ENCODE measurements at regions not wholly inside any gene's neighbourhood (a gene's known extent, or its start where the extent isn't known, plus 50 kb on each side); places are given as distances from the start of the nearest gene placed in this dataset.

DNA sequence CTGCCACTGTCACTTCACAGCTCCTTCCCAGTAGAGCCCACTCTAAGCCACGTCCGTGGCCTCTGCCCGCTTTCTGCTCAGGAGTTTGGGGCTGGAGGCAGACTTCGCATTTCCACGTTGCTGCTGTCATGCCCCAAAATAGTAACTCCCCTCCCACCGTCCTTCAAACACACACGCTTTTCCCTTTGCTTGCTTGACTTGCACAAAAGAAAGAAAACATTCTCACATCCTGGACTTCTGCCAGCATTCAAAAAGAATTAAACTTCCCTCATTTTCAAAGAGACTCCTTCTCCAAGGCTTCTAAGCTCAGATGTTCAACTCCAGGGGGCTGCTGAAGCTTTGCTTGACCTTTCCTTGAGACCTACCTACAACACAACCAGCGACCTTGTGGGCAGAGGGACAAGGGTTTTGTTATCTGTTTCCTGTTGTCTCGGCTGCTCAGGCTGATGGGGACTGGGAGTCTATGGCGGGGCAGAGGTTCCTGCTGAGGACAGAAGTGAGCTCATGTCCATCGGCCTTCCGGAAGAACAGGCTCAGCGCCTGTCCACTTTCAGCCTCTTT lies 263.8 kb upstream of the FOXQ1 start:
- Histone ChIP-seq H3K9ac (ENCODE audit: low read depth, low read length) (no peak overlapping the region), H3K4me2 (ENCODE audit: insufficient read depth, low read length) (no peak overlapping the region), H3K27me3 (ENCODE audit: insufficient read depth, low read length, poor library complexity) (peaks cover 11% of the 10 kb centered on the region), H3K36me3 (ENCODE audit: insufficient read depth, low read length) (no peaks in the 10 kb centered on the region), H3K4me1 (ENCODE audit: insufficient read depth, low read length) (no peaks in the 10 kb centered on the region), H2AFZ (ENCODE audit: low read depth, low read length) (no peak overlapping the region), H3K4me3 (ENCODE audit: low read depth in 1 of 2, low read length in 2 of 2) (no peak overlapping the region), H3K9me3 (ENCODE audit: insufficient read depth, low read length, severe bottlenecking) (no peaks in the 10 kb centered on the region), H3K27ac (ENCODE audit: low read length) (no peak overlapping the region), H3K79me2 (ENCODE audit: insufficient read depth, low read length) (no peaks in the 10 kb centered on the region), H4K20me1 (ENCODE audit: insufficient read depth, low read length) (no peaks in the 10 kb centered on the region)
- ATAC-seq (ENCODE audit: insufficient read depth, low read depth): no peak
- TF ChIP-seq EZH2 (IDR thresholded peaks at IDR 0.05; ENCODE audit: borderline replicate concordance, low read depth, low read length, severe bottlenecking): no peak
- TF ChIP-seq, protein P1, sequence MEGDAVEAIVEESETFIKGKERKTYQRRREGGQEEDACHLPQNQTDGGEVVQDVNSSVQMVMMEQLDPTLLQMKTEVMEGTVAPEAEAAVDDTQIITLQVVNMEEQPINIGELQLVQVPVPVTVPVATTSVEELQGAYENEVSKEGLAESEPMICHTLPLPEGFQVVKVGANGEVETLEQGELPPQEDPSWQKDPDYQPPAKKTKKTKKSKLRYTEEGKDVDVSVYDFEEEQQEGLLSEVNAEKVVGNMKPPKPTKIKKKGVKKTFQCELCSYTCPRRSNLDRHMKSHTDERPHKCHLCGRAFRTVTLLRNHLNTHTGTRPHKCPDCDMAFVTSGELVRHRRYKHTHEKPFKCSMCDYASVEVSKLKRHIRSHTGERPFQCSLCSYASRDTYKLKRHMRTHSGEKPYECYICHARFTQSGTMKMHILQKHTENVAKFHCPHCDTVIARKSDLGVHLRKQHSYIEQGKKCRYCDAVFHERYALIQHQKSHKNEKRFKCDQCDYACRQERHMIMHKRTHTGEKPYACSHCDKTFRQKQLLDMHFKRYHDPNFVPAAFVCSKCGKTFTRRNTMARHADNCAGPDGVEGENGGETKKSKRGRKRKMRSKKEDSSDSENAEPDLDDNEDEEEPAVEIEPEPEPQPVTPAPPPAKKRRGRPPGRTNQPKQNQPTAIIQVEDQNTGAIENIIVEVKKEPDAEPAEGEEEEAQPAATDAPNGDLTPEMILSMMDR (IDR thresholded peaks at IDR 0.05; ENCODE audit: borderline replicate concordance, extremely low read depth, low read length, poor library complexity, severe bottlenecking): no peak
- DNase-seq: no peak

DNA sequence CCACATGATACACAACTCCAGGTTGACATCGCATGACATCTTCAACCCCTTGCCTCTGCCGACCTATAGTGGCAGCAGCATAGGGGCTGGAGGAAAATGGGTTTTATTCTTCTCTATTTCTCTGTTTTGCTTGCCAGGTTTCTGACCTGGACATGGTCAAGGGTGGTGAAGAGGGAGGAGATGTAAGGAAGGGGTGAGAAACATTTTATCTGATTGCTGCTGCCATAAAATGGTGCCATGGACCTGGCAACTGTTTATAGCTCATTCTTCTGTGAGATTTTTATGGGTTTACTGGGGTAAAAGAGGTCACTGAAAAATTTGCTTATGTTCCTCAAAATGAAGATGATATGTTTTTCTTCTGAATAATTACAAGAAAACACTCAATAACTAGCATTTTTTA lies 266.7 kb upstream of the FOXQ1 start:
- TF ChIP-seq, protein P1 (IDR thresholded peaks at IDR 0.05; ENCODE audit: borderline replicate concordance, extremely low read depth, low read length, poor library complexity, severe bottlenecking): no peak
- no peak for TF ChIP-seq EZH2 (IDR thresholded peaks at IDR 0.05; ENCODE audit: borderline replicate concordance, low read depth, low read length, severe bottlenecking)
- Histone ChIP-seq H3K4me1 (ENCODE audit: insufficient read depth, low read length) (no peaks in the 10 kb centered on the region), H3K4me2 (ENCODE audit: insufficient read depth, low read length) (no peak overlapping the region), H3K9me3 (ENCODE audit: insufficient read depth, low read length, severe bottlenecking) (no peaks in the 10 kb centered on the region), H3K27me3 (ENCODE audit: insufficient read depth, low read length, poor library complexity) (peaks cover 11% of the 10 kb centered on the region), H3K9ac (ENCODE audit: low read depth, low read length) (no peak overlapping the region), H3K36me3 (ENCODE audit: insufficient read depth, low read length) (no peaks in the 10 kb centered on the region), H3K4me3 (ENCODE audit: low read depth in 1 of 2, low read length in 2 of 2) (no peak overlapping the region), H4K20me1 (ENCODE audit: insufficient read depth, low read length) (no peaks in the 10 kb centered on the region), H3K79me2 (ENCODE audit: insufficient read depth, low read length) (no peaks in the 10 kb centered on the region), H3K27ac (ENCODE audit: low read length) (no peak overlapping the region), H2AFZ (ENCODE audit: low read depth, low read length) (no peak overlapping the region)
- ATAC-seq (ENCODE audit: insufficient read depth, low read depth) (no peak), DNase-seq (no peak)

DNA sequence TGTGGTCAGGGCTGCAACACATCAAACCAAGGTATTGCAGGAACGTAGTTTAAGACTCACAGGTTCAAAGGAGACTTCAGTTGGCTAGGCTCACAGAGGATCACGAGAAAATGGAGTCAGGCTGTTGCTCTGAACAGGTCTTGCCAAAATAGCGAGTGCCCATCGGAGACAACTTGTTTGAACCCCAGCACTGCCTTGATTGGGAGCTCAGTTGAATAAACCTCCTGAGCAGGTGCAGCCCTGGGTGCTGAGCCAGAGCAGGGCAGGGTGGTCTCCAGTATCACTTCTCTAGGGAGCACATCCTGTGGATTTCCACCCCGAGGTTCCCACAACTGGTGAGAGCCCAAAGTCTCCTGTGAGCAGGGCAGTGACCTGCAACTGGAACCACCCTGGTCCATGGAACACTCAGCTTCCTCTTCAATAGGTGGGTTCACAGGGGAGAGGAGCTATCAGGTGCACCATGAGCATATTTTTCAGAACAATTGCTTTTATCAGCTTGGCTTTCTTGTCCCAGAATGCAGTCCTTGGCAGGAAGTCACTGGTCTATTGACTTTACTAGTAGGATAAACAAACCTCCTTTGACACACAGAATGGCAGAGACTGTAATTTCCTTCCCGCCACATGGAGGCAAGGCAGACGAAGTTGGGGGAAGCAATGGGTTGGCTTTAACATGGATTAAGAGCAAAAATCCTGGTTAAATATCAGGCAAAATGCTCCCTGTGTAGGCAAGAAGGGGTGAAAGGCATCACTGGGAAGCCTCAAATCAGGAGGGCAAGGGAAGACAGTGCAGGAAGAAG lies 267.7 kb upstream of the FOXQ1 start:
- Histone ChIP-seq H3K36me3 (ENCODE audit: insufficient read depth, low read length) (no peaks in the 10 kb centered on the region), H3K79me2 (ENCODE audit: insufficient read depth, low read length) (no peaks in the 10 kb centered on the region), H3K9me3 (ENCODE audit: insufficient read depth, low read length, severe bottlenecking) (no peaks in the 10 kb centered on the region), H3K27ac (ENCODE audit: low read length) (no peak overlapping the region), H4K20me1 (ENCODE audit: insufficient read depth, low read length) (no peaks in the 10 kb centered on the region), H3K4me2 (ENCODE audit: insufficient read depth, low read length) (no peak overlapping the region), H2AFZ (ENCODE audit: low read depth, low read length) (no peak overlapping the region), H3K4me3 (ENCODE audit: low read depth in 1 of 2, low read length in 2 of 2) (no peak overlapping the region), H3K27me3 (ENCODE audit: insufficient read depth, low read length, poor library complexity) (peaks cover 11% of the 10 kb centered on the region), H3K9ac (ENCODE audit: low read depth, low read length) (no peak overlapping the region), H3K4me1 (ENCODE audit: insufficient read depth, low read length) (no peaks in the 10 kb centered on the region)
- TF ChIP-seq, protein P1 (IDR thresholded peaks at IDR 0.05; ENCODE audit: borderline replicate concordance, extremely low read depth, low read length, poor library complexity, severe bottlenecking): no peak
- TF ChIP-seq EZH2 (IDR thresholded peaks at IDR 0.05; ENCODE audit: borderline replicate concordance, low read depth, low read length, severe bottlenecking): no peak
- no peak for DNase-seq
- ATAC-seq (ENCODE audit: insufficient read depth, low read depth): no peak

Data from DND-41 (cell line).